HCT116 (cell line): ENCODE measurements at regions not wholly inside any gene's neighbourhood (a gene's known extent, or its start where the extent isn't known, plus 50 kb on each side); places are given as distances from the start of the nearest gene placed in this dataset.

Source experiments
- CTCF ChIP-seq, 3 experiments: fragments of 200-600 bp in 1 of 3; sonication (generic) in 1 of 3; IDR thresholded peaks in 2 of 3; conservative IDR thresholded peaks in 1 of 3; 2 replicates each; pipeline ENCODE4 v1.5.1; 2012 to 2017; ENCODE audit warnings: low read depth in 2 of 3, low read length in 2 of 3, antibody characterized with exemption in 1 of 3, borderline replicate concordance in 1 of 3, control low read depth in 1 of 3, mild to moderate bottlenecking in 1 of 3, mixed read lengths in 1 of 3, mixed run types in 1 of 3, moderate library complexity in 1 of 3; ENCODE audit not compliant: insufficient read depth in 1 of 3
- EZH2phosphoT487 ChIP-seq: fragments of 200-600 bp; IDR thresholded peaks from 2 replicates; pipeline ENCODE4 v1.6.1; 2018; ENCODE audit warnings: antibody characterized with exemption, borderline replicate concordance
- POLR2A ChIP-seq: IDR thresholded peaks from 2 replicates; pipeline ENCODE4 v1.7.0; 2011; ENCODE audit warnings: borderline replicate concordance; ENCODE audit not compliant: insufficient read depth, insufficient read length; ENCODE audit errors: extremely low read depth
- POLR2AphosphoS5 ChIP-seq: IDR thresholded peaks from 2 replicates; pipeline ENCODE4 v1.6.1; 2011; ENCODE audit warnings: mild to moderate bottlenecking, low read depth, low read length, moderate library complexity
- SRF ChIP-seq: IDR thresholded peaks from 2 replicates; pipeline ENCODE4 v1.6.1; 2012; ENCODE audit warnings: low read depth
- TCF7L2 ChIP-seq: IDR thresholded peaks from 2 replicates; pipeline ENCODE4 v1.7.0; 2011; ENCODE audit warnings: borderline replicate concordance, inconsistent platforms; ENCODE audit not compliant: insufficient read depth, insufficient read length; ENCODE audit errors: extremely low read depth
- TF ChIP-seq, protein P1 (sequence below): IDR thresholded peaks from 2 replicates; pipeline ENCODE4 v1.6.1; 2012
- TF ChIP-seq, protein P2 (sequence below): IDR thresholded peaks from 2 replicates; pipeline ENCODE4 v1.6.1; 2012; ENCODE audit warnings: low read depth

DNA sequence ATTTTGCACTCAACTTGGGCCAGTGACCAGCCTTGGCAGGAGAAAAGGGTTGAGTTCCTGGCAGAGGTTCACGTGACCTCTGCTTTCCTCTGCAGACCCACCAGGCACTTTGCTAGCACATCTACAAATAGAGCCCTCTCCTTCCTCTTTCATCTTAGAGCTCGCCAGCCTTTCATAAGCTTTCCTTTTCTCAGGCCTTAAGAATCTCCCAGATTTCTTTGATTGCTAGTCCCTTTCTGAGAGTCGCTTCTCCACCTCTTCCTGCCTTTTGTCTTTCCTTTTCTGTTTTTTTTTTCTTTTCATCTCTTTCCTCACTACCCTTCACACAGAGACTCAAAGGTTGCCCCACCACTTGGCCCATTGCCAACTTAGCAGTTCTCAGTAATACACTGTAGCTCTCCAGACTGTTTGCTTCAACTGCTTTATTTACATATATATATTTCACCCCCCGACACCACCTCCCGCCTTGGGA, 375.7 kb upstream of the SPRY2 start:
- no peak for TF ChIP-seq CTCF (IDR thresholded peaks at IDR 0.05 in 2 of 3, conservative IDR thresholded peaks at IDR 0.05 in 1 of 3; ENCODE audit: borderline replicate concordance in 1 of 3, insufficient read depth in 1 of 3, low read depth in 2 of 3, low read length in 2 of 3)
- no peak for TF ChIP-seq POLR2A
- no peak for TF ChIP-seq POLR2AphosphoS5
- TF ChIP-seq, protein P1, sequence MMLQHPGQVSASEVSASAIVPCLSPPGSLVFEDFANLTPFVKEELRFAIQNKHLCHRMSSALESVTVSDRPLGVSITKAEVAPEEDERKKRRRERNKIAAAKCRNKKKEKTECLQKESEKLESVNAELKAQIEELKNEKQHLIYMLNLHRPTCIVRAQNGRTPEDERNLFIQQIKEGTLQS, result no peak
- TF ChIP-seq SRF, result no peak
- TF ChIP-seq TCF7L2, result no peak
- TF ChIP-seq, protein P2, sequence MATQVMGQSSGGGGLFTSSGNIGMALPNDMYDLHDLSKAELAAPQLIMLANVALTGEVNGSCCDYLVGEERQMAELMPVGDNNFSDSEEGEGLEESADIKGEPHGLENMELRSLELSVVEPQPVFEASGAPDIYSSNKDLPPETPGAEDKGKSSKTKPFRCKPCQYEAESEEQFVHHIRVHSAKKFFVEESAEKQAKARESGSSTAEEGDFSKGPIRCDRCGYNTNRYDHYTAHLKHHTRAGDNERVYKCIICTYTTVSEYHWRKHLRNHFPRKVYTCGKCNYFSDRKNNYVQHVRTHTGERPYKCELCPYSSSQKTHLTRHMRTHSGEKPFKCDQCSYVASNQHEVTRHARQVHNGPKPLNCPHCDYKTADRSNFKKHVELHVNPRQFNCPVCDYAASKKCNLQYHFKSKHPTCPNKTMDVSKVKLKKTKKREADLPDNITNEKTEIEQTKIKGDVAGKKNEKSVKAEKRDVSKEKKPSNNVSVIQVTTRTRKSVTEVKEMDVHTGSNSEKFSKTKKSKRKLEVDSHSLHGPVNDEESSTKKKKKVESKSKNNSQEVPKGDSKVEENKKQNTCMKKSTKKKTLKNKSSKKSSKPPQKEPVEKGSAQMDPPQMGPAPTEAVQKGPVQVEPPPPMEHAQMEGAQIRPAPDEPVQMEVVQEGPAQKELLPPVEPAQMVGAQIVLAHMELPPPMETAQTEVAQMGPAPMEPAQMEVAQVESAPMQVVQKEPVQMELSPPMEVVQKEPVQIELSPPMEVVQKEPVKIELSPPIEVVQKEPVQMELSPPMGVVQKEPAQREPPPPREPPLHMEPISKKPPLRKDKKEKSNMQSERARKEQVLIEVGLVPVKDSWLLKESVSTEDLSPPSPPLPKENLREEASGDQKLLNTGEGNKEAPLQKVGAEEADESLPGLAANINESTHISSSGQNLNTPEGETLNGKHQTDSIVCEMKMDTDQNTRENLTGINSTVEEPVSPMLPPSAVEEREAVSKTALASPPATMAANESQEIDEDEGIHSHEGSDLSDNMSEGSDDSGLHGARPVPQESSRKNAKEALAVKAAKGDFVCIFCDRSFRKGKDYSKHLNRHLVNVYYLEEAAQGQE, result no peak
- TF ChIP-seq EZH2phosphoT487, result no peak
